OCI-LY7 (cell line): ENCODE measurements at regions not wholly inside any gene's neighbourhood (a gene's known extent, or its start where the extent isn't known, plus 50 kb on each side); places are given as distances from the start of the nearest gene placed in this dataset.

ENCODE experiments used
- BruUV-seq: library from RNA; stranded (reverse); fragments of 400-500 nt; replicated peaks from 2 replicates; lab custom pipeline; 2021; lab: Mats Ljungman, UMichigan
- CTCF ChIA-PET: fragments of 300-600 bp; sonication (Branson Sonifier 250); formaldehyde crosslinking; loops from one replicate; lab custom pipeline; 2022; ENCODE audit warnings: antibody characterized with exemption; ENCODE audit not compliant: unreplicated experiment; lab: Charles Lee
- POLR2A ChIA-PET: fragments of 300-600 bp; sonication (Branson Sonifier 250); formaldehyde crosslinking; loops from one replicate; lab custom pipeline; 2022; ENCODE audit warnings: antibody characterized with exemption; lab: Charles Lee
- DNase-seq: peaks from one replicate; pipeline ENCODE4 v3.0.0-alpha.2; 2015; ENCODE audit warnings: low spot score
- H2AFZ ChIP-seq: fragments of 200-600 bp; sonication (generic), shearing (Covaris generic); 2 replicates; pipeline ENCODE4 v1.6.1; 2014; ENCODE audit warnings: mild to moderate bottlenecking, antibody characterized with exemption, low read length, moderate library complexity
- H3K27ac ChIP-seq: fragments of 200-600 bp; sonication (generic); 2 replicates; pipeline ENCODE4 v1.5.1; 2014; ENCODE audit warnings: mixed run types, low read depth, mild to moderate bottlenecking, moderate library complexity, low read length, inconsistent platforms; ENCODE audit not compliant: poor library complexity, severe bottlenecking
- H3K36me3 ChIP-seq: fragments of 200-600 bp; sonication (generic); 2 replicates; pipeline ENCODE4 v1.6.1; 2014; ENCODE audit warnings: mild to moderate bottlenecking, antibody characterized with exemption, low read length, moderate library complexity, mixed read lengths; ENCODE audit not compliant: insufficient read depth
- H3K4me1 ChIP-seq: fragments of 200-600 bp; sonication (generic); 2 replicates; pipeline ENCODE4 v1.5.1; 2014; ENCODE audit warnings: mild to moderate bottlenecking, low read length; ENCODE audit not compliant: insufficient read depth, poor library complexity, severe bottlenecking
- H3K4me2 ChIP-seq: fragments of 200-600 bp; sonication (generic); 2 replicates; pipeline ENCODE4 v1.6.1; 2014; ENCODE audit warnings: mild to moderate bottlenecking, low read length
- H3K4me3 ChIP-seq: fragments of 200-600 bp; sonication (generic); 2 replicates; pipeline ENCODE4 v1.5.1; 2014; ENCODE audit warnings: mild to moderate bottlenecking, low read depth, low read length; ENCODE audit not compliant: poor library complexity, severe bottlenecking
- H3K79me2 ChIP-seq: fragments of 200-600 bp; sonication (generic); 2 replicates; pipeline ENCODE4 v1.6.1; 2016; ENCODE audit warnings: low read depth, mild to moderate bottlenecking, low read length, moderate library complexity, mixed read lengths; ENCODE audit not compliant: insufficient read depth
- H3K9me2 ChIP-seq: fragments of 200-600 bp; sonication (generic); 2 replicates; pipeline ENCODE4 v1.6.1; 2016; ENCODE audit warnings: mild to moderate bottlenecking, low read length, mixed read lengths; ENCODE audit not compliant: insufficient read depth
- H3K9me3 ChIP-seq: fragments of 200-600 bp; sonication (generic); 2 replicates; pipeline ENCODE4 v1.6.1; 2014; ENCODE audit warnings: mild to moderate bottlenecking, mixed run types, low read length, mixed read lengths
- H4K20me1 ChIP-seq: fragments of 200-600 bp; sonication (generic); 2 replicates; pipeline ENCODE4 v1.6.1; 2014; ENCODE audit warnings: mild to moderate bottlenecking, antibody characterized with exemption, low read length, moderate library complexity, mixed read lengths; ENCODE audit not compliant: insufficient read depth
- EZH2phosphoT487 ChIP-seq: fragments of 200-600 bp; sonication (generic); IDR thresholded peaks from 2 replicates; pipeline ENCODE4 v1.6.1; 2018; ENCODE audit warnings: low read depth, borderline replicate concordance, mild to moderate bottlenecking, mixed run types, antibody characterized with exemption, low read length, moderate library complexity, mixed read lengths
- intact Hi-C: fragments of 100-400 bp; cut with micrococcal nuclease; formaldehyde crosslinking; loops from one replicate; pipeline ENCODE4 v1.10.0; 2022; ENCODE audit not compliant: unreplicated experiment
- TF ChIP-seq, protein P1 (sequence below): fragments of 200-600 bp; sonication (generic); conservative IDR thresholded peaks from 2 replicates; pipeline ENCODE4 v1.5.1; 2014; ENCODE audit warnings: mild to moderate bottlenecking, antibody characterized with exemption, low read length, moderate library complexity, mixed read lengths

GRCh38 chr5:159678657-159679392 is 237.5 kb upstream of the ADRA1B start:
- DNase-seq, result no peak
- no TSS peak for BruUV-seq
- ChIA-PET CTCF (no interaction called here), POLR2A (no interaction called here)
- Histone ChIP-seq H3K4me1 (no peaks in the 10 kb centered on the region), H3K9me2 (no peaks in the 10 kb centered on the region), H3K4me2 (no peak overlapping the region), H3K9me3 (no peaks in the 10 kb centered on the region), H4K20me1 (no peaks in the 10 kb centered on the region), H3K27ac (no peak overlapping the region), H3K79me2 (no peaks in the 10 kb centered on the region), H2AFZ (no peak overlapping the region), H3K36me3 (no peaks in the 10 kb centered on the region), H3K4me3 (no peak overlapping the region)
- intact Hi-C loops, result no loop called here
- no peak for TF ChIP-seq EZH2phosphoT487
- TF ChIP-seq, protein P1, sequence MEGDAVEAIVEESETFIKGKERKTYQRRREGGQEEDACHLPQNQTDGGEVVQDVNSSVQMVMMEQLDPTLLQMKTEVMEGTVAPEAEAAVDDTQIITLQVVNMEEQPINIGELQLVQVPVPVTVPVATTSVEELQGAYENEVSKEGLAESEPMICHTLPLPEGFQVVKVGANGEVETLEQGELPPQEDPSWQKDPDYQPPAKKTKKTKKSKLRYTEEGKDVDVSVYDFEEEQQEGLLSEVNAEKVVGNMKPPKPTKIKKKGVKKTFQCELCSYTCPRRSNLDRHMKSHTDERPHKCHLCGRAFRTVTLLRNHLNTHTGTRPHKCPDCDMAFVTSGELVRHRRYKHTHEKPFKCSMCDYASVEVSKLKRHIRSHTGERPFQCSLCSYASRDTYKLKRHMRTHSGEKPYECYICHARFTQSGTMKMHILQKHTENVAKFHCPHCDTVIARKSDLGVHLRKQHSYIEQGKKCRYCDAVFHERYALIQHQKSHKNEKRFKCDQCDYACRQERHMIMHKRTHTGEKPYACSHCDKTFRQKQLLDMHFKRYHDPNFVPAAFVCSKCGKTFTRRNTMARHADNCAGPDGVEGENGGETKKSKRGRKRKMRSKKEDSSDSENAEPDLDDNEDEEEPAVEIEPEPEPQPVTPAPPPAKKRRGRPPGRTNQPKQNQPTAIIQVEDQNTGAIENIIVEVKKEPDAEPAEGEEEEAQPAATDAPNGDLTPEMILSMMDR, result no peak

- Histone ChIP-seq H3K36me3 (no peaks in the 10 kb centered on the region), H3K4me3 (no peak overlapping the region), H3K9me2 (no peaks in the 10 kb centered on the region), H3K4me2 (no peak overlapping the region), H4K20me1 (no peaks in the 10 kb centered on the region), H3K27ac (no peak overlapping the region), H3K4me1 (no peaks in the 10 kb centered on the region), H3K9me3 (no peaks in the 10 kb centered on the region), H3K79me2 (no peaks in the 10 kb centered on the region), H2AFZ (no peak overlapping the region)
- DNase-seq, result peak; percentile 19
- intact Hi-C loops, result no loop called here
- ChIA-PET CTCF (no interaction called here), POLR2A (interaction anchor here (0.6 kb wide), 1 partner anchor 27 kb away, joined by 3 read pairs; no protein-coding TSS in a partner anchor)
- TF ChIP-seq EZH2phosphoT487, result no peak
- TF ChIP-seq, protein P1, result no peak
- no TSS peak for BruUV-seq
Observed at GRCh38 chr5:159680095-159680494, 236.2 kb upstream of the ADRA1B start.

DNA sequence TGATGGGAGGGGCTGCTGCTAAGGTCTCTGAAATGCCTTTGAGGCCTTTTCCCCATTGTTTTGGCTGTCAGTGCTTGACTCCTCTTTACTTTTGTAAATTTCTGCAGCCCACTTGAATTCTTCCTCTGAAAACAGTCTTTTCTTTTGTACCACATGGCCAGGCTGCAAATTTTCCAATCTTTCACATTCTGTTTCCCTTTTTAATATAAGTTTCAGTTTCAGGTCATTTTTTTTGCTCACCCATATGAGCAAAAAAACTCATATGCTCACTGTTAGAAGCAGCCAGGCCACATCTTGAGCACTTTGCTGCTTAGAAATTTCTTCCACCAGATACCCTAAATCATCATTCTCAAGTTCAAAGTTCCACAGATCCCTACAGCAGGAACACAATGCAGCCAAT is 234.6 kb upstream of the ADRA1B start:
- H3K4me2 ChIP-seq, result no peak overlapping the region
- H2AFZ ChIP-seq, result no peak overlapping the region
- no peaks in the 10 kb centered on the region for H3K9me2 ChIP-seq
- no peaks in the 10 kb centered on the region for H4K20me1 ChIP-seq
- H3K27ac ChIP-seq, result no peak overlapping the region
- no peaks in the 10 kb centered on the region for H3K36me3 ChIP-seq
- DNase-seq, result no peak
- ChIA-PET POLR2A (no interaction called here), CTCF (no interaction called here)
- no peak overlapping the region for H3K4me3 ChIP-seq
- intact Hi-C loops, result no loop called here
- no TSS peak for BruUV-seq
- H3K4me1 ChIP-seq, result no peaks in the 10 kb centered on the region
- H3K79me2 ChIP-seq, result no peaks in the 10 kb centered on the region
- H3K9me3 ChIP-seq, result no peaks in the 10 kb centered on the region
- TF ChIP-seq EZH2phosphoT487, result no peak
- TF ChIP-seq, protein P1, result no peak
